ENCODE measurements at regions not wholly inside any gene's neighbourhood (a gene's known extent, or its start where the extent isn't known, plus 50 kb on each side); places are given as distances from the start of the nearest gene placed in this dataset.
"Not testable (repeated sequence)": the region's sequence is repeated elsewhere in the genome, so short reads cannot be mapped to it uniquely, and the experiment has no call there.

- H3K4me2 ChIP-seq (ENCODE audit: insufficient read depth, low read length); H3K79me2 ChIP-seq (ENCODE audit: control insufficient read depth, insufficient read depth, low read length); H3K9me1 ChIP-seq (replicated peaks; ENCODE audit: control insufficient read depth, extremely low read depth, insufficient read depth, low read length); BruUV-seq (replicated peaks); H3K4me1 ChIP-seq (ENCODE audit: control insufficient read depth, extremely low read depth, insufficient read depth, low read length); H3K36me3 ChIP-seq (ENCODE audit: control insufficient read depth in 2 of 2, extremely low read depth in 1 of 2, insufficient read depth in 2 of 2, low read length in 2 of 2); H3K27me3 ChIP-seq (ENCODE audit: control insufficient read depth in 2 of 2, insufficient read depth in 2 of 2, low read length in 2 of 2); H3K4me3 ChIP-seq (replicated peaks in 1 of 3; ENCODE audit: insufficient read depth in 1 of 3, low read depth in 1 of 3, low read length in 3 of 3); H3K9ac ChIP-seq (replicated peaks; ENCODE audit: extremely low read depth, insufficient read depth, low read length); dilution Hi-C loops (cut with MboI; ENCODE audit: extremely low pct_ligation_motif_present, low sequenced_read_pairs); H4K20me1 ChIP-seq (replicated peaks; ENCODE audit: control insufficient read depth, extremely low read depth, insufficient read depth, low read length); H3K9me3 ChIP-seq (replicated peaks; ENCODE audit: control insufficient read depth, insufficient read depth, low read length); FAIRE-seq; H2AFZ ChIP-seq (ENCODE audit: low read depth, low read length); intact Hi-C loops (cut with micrococcal nuclease); POLR2A ChIA-PET; H3K27ac ChIP-seq (ENCODE audit: insufficient read depth, low read depth, low read length); CTCF ChIA-PET; DNase-seq (ENCODE audit: low read depth, low spot score): not testable (repeated sequence)
Measured at GRCh38 chr16:22584459-22584858, 73.8 kb downstream of the NPIPB5 start.

- FAIRE-seq; POLR2A ChIA-PET; BruUV-seq (replicated peaks); dilution Hi-C loops (cut with MboI; ENCODE audit: extremely low pct_ligation_motif_present, low sequenced_read_pairs); CTCF ChIA-PET; H2AFZ ChIP-seq (ENCODE audit: low read depth, low read length); H3K4me1 ChIP-seq (ENCODE audit: control insufficient read depth, extremely low read depth, insufficient read depth, low read length); H3K27me3 ChIP-seq (ENCODE audit: control insufficient read depth in 2 of 2, insufficient read depth in 2 of 2, low read length in 2 of 2); H4K20me1 ChIP-seq (replicated peaks; ENCODE audit: control insufficient read depth, extremely low read depth, insufficient read depth, low read length); H3K27ac ChIP-seq (ENCODE audit: insufficient read depth, low read depth, low read length); H3K36me3 ChIP-seq (ENCODE audit: control insufficient read depth in 2 of 2, extremely low read depth in 1 of 2, insufficient read depth in 2 of 2, low read length in 2 of 2); intact Hi-C loops (cut with micrococcal nuclease); H3K9ac ChIP-seq (replicated peaks; ENCODE audit: extremely low read depth, insufficient read depth, low read length); H3K9me1 ChIP-seq (replicated peaks; ENCODE audit: control insufficient read depth, extremely low read depth, insufficient read depth, low read length); H3K9me3 ChIP-seq (replicated peaks; ENCODE audit: control insufficient read depth, insufficient read depth, low read length); H3K79me2 ChIP-seq (ENCODE audit: control insufficient read depth, insufficient read depth, low read length); H3K4me2 ChIP-seq (ENCODE audit: insufficient read depth, low read length); DNase-seq (ENCODE audit: low read depth, low spot score); H3K4me3 ChIP-seq (replicated peaks in 1 of 3; ENCODE audit: insufficient read depth in 1 of 3, low read depth in 1 of 3, low read length in 3 of 3): not testable (repeated sequence)
Measured at GRCh38 chr16:22584941-22585340, 74.2 kb downstream of the NPIPB5 start.

GRCh38 chr16:22585431-22585830, 74.7 kb downstream of the NPIPB5 start:
- H3K9me1 ChIP-seq (replicated peaks; ENCODE audit: control insufficient read depth, extremely low read depth, insufficient read depth, low read length); H3K79me2 ChIP-seq (ENCODE audit: control insufficient read depth, insufficient read depth, low read length); H4K20me1 ChIP-seq (replicated peaks; ENCODE audit: control insufficient read depth, extremely low read depth, insufficient read depth, low read length); POLR2A ChIA-PET; H3K9ac ChIP-seq (replicated peaks; ENCODE audit: extremely low read depth, insufficient read depth, low read length); BruUV-seq (replicated peaks); H3K9me3 ChIP-seq (replicated peaks; ENCODE audit: control insufficient read depth, insufficient read depth, low read length); H2AFZ ChIP-seq (ENCODE audit: low read depth, low read length); H3K4me2 ChIP-seq (ENCODE audit: insufficient read depth, low read length); H3K4me3 ChIP-seq (replicated peaks in 1 of 3; ENCODE audit: insufficient read depth in 1 of 3, low read depth in 1 of 3, low read length in 3 of 3); CTCF ChIA-PET; H3K4me1 ChIP-seq (ENCODE audit: control insufficient read depth, extremely low read depth, insufficient read depth, low read length); H3K27ac ChIP-seq (ENCODE audit: insufficient read depth, low read depth, low read length); H3K36me3 ChIP-seq (ENCODE audit: control insufficient read depth in 2 of 2, extremely low read depth in 1 of 2, insufficient read depth in 2 of 2, low read length in 2 of 2); dilution Hi-C loops (cut with MboI; ENCODE audit: extremely low pct_ligation_motif_present, low sequenced_read_pairs); intact Hi-C loops (cut with micrococcal nuclease); H3K27me3 ChIP-seq (ENCODE audit: control insufficient read depth in 2 of 2, insufficient read depth in 2 of 2, low read length in 2 of 2): not testable (repeated sequence)
- DNase-seq (ENCODE audit: low read depth, low spot score) (peak; percentile 51), FAIRE-seq (peak; percentile 94)
- TF ChIP-seq FOS (IDR thresholded peaks at IDR 0.05; ENCODE audit: borderline replicate concordance, insufficient read depth, low read length) (peak; percentile 62), JUN (IDR thresholded peaks at IDR 0.05; ENCODE audit: borderline replicate concordance, insufficient read depth, insufficient read length, low read depth) (peak; percentile 28)

GRCh38 chr16:22586732-22587131, 76.0 kb downstream of the NPIPB5 start:
- H3K9me1 ChIP-seq (replicated peaks; ENCODE audit: control insufficient read depth, extremely low read depth, insufficient read depth, low read length); DNase-seq (ENCODE audit: low read depth, low spot score); POLR2A ChIA-PET; H3K4me2 ChIP-seq (ENCODE audit: insufficient read depth, low read length); H3K27ac ChIP-seq (ENCODE audit: insufficient read depth, low read depth, low read length); H3K27me3 ChIP-seq (ENCODE audit: control insufficient read depth in 2 of 2, insufficient read depth in 2 of 2, low read length in 2 of 2); H3K79me2 ChIP-seq (ENCODE audit: control insufficient read depth, insufficient read depth, low read length); BruUV-seq (replicated peaks); CTCF ChIA-PET; intact Hi-C loops (cut with micrococcal nuclease); dilution Hi-C loops (cut with MboI; ENCODE audit: extremely low pct_ligation_motif_present, low sequenced_read_pairs); H2AFZ ChIP-seq (ENCODE audit: low read depth, low read length); H3K9ac ChIP-seq (replicated peaks; ENCODE audit: extremely low read depth, insufficient read depth, low read length); H3K36me3 ChIP-seq (ENCODE audit: control insufficient read depth in 2 of 2, extremely low read depth in 1 of 2, insufficient read depth in 2 of 2, low read length in 2 of 2); H3K4me1 ChIP-seq (ENCODE audit: control insufficient read depth, extremely low read depth, insufficient read depth, low read length); H4K20me1 ChIP-seq (replicated peaks; ENCODE audit: control insufficient read depth, extremely low read depth, insufficient read depth, low read length); H3K9me3 ChIP-seq (replicated peaks; ENCODE audit: control insufficient read depth, insufficient read depth, low read length); H3K4me3 ChIP-seq (replicated peaks in 1 of 3; ENCODE audit: insufficient read depth in 1 of 3, low read depth in 1 of 3, low read length in 3 of 3): not testable (repeated sequence)
- FAIRE-seq, result peak; percentile 63

All from endothelial cell of umbilical vein (primary cell).